NB4 (cell line): ENCODE measurements at regions not wholly inside any gene's neighbourhood (a gene's known extent, or its start where the extent isn't known, plus 50 kb on each side); places are given as distances from the start of the nearest gene placed in this dataset.

Experiments
- DNase-seq: peaks from one replicate; pipeline ENCODE4 v3.0.0; 2010; ENCODE audit warnings: low read depth
- H3K4me3 ChIP-seq: one replicate; pipeline ENCODE4 v1.5.1; 2011; ENCODE audit warnings: mild to moderate bottlenecking, low read depth, low read length, moderate library complexity
- MAX ChIP-seq: IDR thresholded peaks from 2 replicates; pipeline ENCODE4 v1.6.1; 2011; ENCODE audit warnings: low read depth, low read length
- MYC ChIP-seq: IDR thresholded peaks from 2 replicates; pipeline ENCODE4 v1.6.1; 2011; ENCODE audit warnings: low read depth, low read length
- POLR2A ChIP-seq: IDR thresholded peaks from 2 replicates; pipeline ENCODE4 v1.6.1; 2011; ENCODE audit warnings: mild to moderate bottlenecking; ENCODE audit not compliant: insufficient read length; ENCODE audit errors: extremely low read depth
- TF ChIP-seq, protein P1 (sequence below): IDR thresholded peaks from one replicate; pipeline ENCODE4 v1.5.1; 2012; ENCODE audit warnings: low read depth, low read length

DNA sequence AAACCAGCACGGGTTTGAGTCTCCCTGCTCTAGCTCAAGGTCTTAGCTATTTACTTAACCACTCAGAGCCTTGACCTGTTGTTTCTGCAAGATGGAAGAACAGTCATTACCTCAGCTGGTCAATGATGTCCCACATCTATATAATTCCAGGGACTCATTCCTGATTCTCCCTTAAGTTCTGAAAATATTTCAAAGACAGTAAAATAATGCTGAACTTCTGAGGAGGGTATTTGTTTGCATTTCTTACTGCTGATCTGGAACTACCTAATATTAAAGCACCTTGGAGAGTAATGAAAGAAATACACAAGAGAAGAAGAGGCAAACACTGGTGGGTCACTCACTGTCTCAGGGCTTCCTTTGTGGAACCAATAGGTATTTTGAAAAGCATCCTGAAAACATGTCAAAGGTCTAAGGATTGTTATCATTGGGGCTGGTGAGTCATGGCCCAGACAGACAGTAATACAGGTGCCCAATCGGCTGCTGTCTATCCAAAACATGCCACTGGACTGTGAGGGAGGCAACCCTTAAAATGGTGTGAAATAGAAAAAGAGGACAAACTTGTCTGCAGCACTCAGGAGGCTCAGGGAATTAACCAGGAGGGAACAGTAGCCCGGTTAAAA lies 88.7 kb upstream of the EGLN3 start:
- no peak for DNase-seq
- TF ChIP-seq POLR2A (no peak), MAX (no peak), MYC (no peak)
- TF ChIP-seq, protein P1, sequence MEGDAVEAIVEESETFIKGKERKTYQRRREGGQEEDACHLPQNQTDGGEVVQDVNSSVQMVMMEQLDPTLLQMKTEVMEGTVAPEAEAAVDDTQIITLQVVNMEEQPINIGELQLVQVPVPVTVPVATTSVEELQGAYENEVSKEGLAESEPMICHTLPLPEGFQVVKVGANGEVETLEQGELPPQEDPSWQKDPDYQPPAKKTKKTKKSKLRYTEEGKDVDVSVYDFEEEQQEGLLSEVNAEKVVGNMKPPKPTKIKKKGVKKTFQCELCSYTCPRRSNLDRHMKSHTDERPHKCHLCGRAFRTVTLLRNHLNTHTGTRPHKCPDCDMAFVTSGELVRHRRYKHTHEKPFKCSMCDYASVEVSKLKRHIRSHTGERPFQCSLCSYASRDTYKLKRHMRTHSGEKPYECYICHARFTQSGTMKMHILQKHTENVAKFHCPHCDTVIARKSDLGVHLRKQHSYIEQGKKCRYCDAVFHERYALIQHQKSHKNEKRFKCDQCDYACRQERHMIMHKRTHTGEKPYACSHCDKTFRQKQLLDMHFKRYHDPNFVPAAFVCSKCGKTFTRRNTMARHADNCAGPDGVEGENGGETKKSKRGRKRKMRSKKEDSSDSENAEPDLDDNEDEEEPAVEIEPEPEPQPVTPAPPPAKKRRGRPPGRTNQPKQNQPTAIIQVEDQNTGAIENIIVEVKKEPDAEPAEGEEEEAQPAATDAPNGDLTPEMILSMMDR = no peak
- H3K4me3 ChIP-seq = no peak overlapping the region

GRCh38 chr14:34038358-34039057 lies 87.6 kb upstream of the EGLN3 start:
- peak; percentile 10 for DNase-seq
- TF ChIP-seq, protein P1 = no peak
- TF ChIP-seq MYC = no peak
- no peak for TF ChIP-seq MAX
- no peak for TF ChIP-seq POLR2A
- no peak overlapping the region for H3K4me3 ChIP-seq

DNA sequence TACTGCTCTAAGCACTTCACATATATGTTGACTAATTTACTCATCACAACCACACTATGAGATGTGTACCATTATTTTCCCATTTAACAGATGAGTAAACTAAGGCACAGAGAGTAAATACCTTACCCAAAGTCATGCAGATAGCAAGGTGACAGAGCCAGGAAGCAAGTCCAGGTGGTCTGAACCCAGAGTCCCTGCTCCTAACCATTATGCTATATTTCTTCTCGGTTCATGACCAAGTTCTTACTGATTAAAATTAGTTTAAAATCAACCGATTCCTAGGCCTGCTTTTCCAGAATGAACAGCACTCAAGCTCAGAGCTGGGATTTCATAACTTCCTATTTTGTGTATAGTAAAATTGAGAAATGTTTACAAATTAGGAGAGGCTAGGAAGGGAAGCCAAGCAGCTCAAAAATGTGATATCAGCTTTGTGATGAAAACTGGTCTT lies 85.5 kb upstream of the EGLN3 start:
- no peak overlapping the region for H3K4me3 ChIP-seq
- DNase-seq = no peak
- TF ChIP-seq MYC = no peak
- no peak for TF ChIP-seq POLR2A

DNA sequence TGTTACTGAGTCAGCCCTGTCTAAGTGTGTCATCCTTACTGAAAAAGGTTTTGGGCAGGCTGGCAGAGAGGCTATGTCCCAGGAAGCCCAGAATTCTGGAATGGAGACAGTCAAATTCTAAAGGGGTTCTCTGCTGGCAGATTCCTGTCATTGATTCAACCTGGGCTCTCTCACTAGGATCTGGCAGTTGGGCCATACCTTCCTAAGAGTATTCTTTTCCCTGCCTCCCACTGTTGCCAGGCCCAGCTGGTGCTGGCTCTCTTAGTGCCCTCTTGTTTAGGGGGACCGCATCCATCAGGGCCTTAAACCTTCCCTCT lies 85.0 kb upstream of the EGLN3 start:
- DNase-seq = no peak
- H3K4me3 ChIP-seq = no peak overlapping the region
- no peak for TF ChIP-seq MYC
- TF ChIP-seq POLR2A = no peak

- no peak for TF ChIP-seq MAX
- no peak for TF ChIP-seq MYC
- TF ChIP-seq POLR2A = no peak
- TF ChIP-seq, protein P1 = no peak
- H3K4me3 ChIP-seq = no peak overlapping the region
- no peak for DNase-seq
Observed at GRCh38 chr14:34035177-34035933, 84.5 kb upstream of the EGLN3 start.

DNA sequence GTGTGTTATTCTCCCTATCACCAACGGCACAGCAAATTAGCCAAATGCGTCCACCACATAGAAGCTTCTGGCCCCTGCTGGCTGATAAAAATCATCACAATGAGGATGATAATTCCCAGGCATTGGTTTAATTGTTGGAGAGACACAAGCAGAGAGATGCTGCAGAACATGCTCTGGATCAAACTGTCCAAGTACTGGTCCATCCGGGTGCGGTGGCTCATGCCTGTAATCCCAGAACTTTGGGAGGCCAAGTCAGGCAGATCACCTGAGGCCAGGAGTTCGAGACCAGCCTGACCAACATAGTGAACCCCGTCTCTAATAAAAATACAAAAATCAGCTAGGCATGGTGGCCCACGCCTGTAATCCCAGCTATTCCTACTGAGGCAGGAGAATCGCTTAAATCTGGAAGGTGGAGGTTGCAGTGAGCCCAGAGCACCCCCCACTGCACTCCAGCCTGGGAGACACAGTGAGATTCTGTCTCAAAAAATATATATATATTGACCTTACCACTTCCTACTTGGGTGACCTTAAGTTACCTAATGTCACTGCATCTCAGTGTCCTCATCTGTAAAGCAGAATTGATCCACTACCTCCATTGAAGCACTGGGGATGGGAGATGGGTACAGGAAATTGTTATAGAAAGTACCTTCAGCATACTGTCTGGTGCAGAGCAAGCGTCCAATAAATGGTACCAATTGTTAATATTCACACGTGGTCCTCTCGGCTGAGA lies 83.7 kb upstream of the EGLN3 start:
- H3K4me3 ChIP-seq = no peak overlapping the region
- no peak for DNase-seq
- TF ChIP-seq MYC (no peak), MAX (no peak), POLR2A (no peak)
- TF ChIP-seq, protein P1 = no peak
